K562 (cell line): ENCODE measurements at regions not wholly inside any gene's neighbourhood (a gene's known extent, or its start where the extent isn't known, plus 50 kb on each side); places are given as distances from the start of the nearest gene placed in this dataset.

Experiments
- ATAC-seq: fragments of 200-7000 bp; cut with Tn5 transposase; 3 replicates; pipeline ENCODE4 v1.9.1; 2020; ENCODE audit warnings: moderate library complexity
- BruUV-seq: library from RNA; stranded (reverse); fragments of 400-500 nt; replicated peaks from 2 replicates; lab custom pipeline; 2021; lab: Mats Ljungman, UMichigan
- CTCF ChIA-PET: fragments of 300-600 bp; formaldehyde crosslinking; extraction: SDS; loops from one replicate; lab custom pipeline; 2021; ENCODE audit warnings: low intra/inter-chr PET ratio; lab: Yijun Ruan, JAX
- POLR2A ChIA-PET: fragments of 300-600, 350-650 bp; sonication (Branson Sonifier 250); formaldehyde crosslinking; extraction: SDS; loops from one replicate; lab custom pipeline; 2021; ENCODE audit warnings: antibody characterized with exemption, inconsistent platforms; lab: Yijun Ruan, JAX
- DNase-seq, 4 experiments: peaks; one replicate each; pipeline versions ENCODE4 v3.0.0 to v3.0.0-alpha.2; 2011 to 2018; ENCODE audit warnings: low spot score in 3 of 4, mixed read lengths in 3 of 4; ENCODE audit errors: extremely low read depth in 1 of 4
- FAIRE-seq: peaks from 2 replicates; lab custom pipeline; 2011; peaks lifted over from hg19 to GRCh38; lab: Jason Lieb, UNC
- H2AFZ ChIP-seq: 2 replicates; pipeline ENCODE4 v1.6.0; 2011; ENCODE audit warnings: low read depth, low read length, control low read depth, inconsistent platforms
- H3K27ac ChIP-seq: fragments of 200-600 bp; 3 replicates; pipeline ENCODE4 v1.8.0; 2011; ENCODE audit warnings: low read depth, mild to moderate bottlenecking, control low read depth, inconsistent platforms, low read length, moderate library complexity, mixed read lengths; ENCODE audit errors: extremely low read depth
- H3K27me3 ChIP-seq, 2 experiments: fragments of 300-600 bp in 1 of 2; 2 replicates in 1 of 2; 3 replicates in 1 of 2; pipeline versions ENCODE4 v1.6.0 to v1.8.0; 2011; ENCODE audit warnings: inconsistent platforms in 2 of 2, low read length in 2 of 2, mild to moderate bottlenecking in 1 of 2, mixed read lengths in 1 of 2, moderate library complexity in 1 of 2; ENCODE audit not compliant: control insufficient read depth in 2 of 2, insufficient read depth in 2 of 2
- H3K36me3 ChIP-seq: fragments of 300-600 bp; 3 replicates; pipeline ENCODE4 v1.8.0; 2011; ENCODE audit warnings: mild to moderate bottlenecking, low read length, inconsistent platforms; ENCODE audit not compliant: control insufficient read depth, insufficient read depth
- H3K4me1 ChIP-seq, 2 experiments: fragments of 200-600 bp in 1 of 2; replicated peaks in 1 of 2; 2 replicates in 1 of 2; 3 replicates in 1 of 2; pipeline versions ENCODE4 v1.5.1 to v1.8.0; 2011; ENCODE audit warnings: inconsistent platforms in 2 of 2, low read length in 2 of 2, mild to moderate bottlenecking in 1 of 2, mixed read lengths in 1 of 2, moderate library complexity in 1 of 2; ENCODE audit not compliant: control insufficient read depth in 2 of 2, insufficient read depth in 2 of 2
- H3K4me2 ChIP-seq: 2 replicates; pipeline ENCODE4 v1.6.1; 2011; ENCODE audit warnings: low read length, control low read depth, inconsistent platforms, mixed read lengths; ENCODE audit not compliant: insufficient read depth
- H3K4me3 ChIP-seq: fragments of 200-600 bp; sonication (generic), shearing (Covaris generic); 2 replicates; pipeline ENCODE4 v1.5.1; 2016; ENCODE audit warnings: control low read depth, inconsistent platforms
- H3K79me2 ChIP-seq: fragments of 200-600 bp; 3 replicates; pipeline ENCODE4 v1.8.0; 2011; ENCODE audit warnings: low read length, inconsistent platforms; ENCODE audit not compliant: control insufficient read depth, insufficient read depth
- H3K9ac ChIP-seq, 2 experiments: 2 replicates each; pipeline versions ENCODE4 v1.6.0 to v1.6.1; 2011; ENCODE audit warnings: low read depth in 2 of 2, low read length in 2 of 2, control low read depth in 1 of 2, inconsistent platforms in 1 of 2, mild to moderate bottlenecking in 1 of 2, mixed read lengths in 1 of 2; ENCODE audit not compliant: insufficient read depth in 1 of 2
- H3K9me1 ChIP-seq: one replicate; pipeline ENCODE4 v1.6.0; 2011; ENCODE audit warnings: inconsistent platforms, mild to moderate bottlenecking, low read length, moderate library complexity; ENCODE audit not compliant: control insufficient read depth, insufficient read depth
- H3K9me3 ChIP-seq: replicated peaks from 2 replicates; pipeline ENCODE4 v1.5.1; 2011; ENCODE audit warnings: low read depth, low read length, inconsistent platforms; ENCODE audit not compliant: control insufficient read depth, insufficient read depth
- H4K20me1 ChIP-seq: replicated peaks from 2 replicates; pipeline ENCODE4 v1.6.1; 2011; ENCODE audit warnings: low read length, inconsistent platforms, mixed read lengths; ENCODE audit not compliant: control insufficient read depth, insufficient read depth
- CGGBP1 ChIP-seq: fragments of 250-450 bp; sonication (Bioruptor Pico); IDR thresholded peaks from 2 replicates; pipeline ENCODE4 v1.9.0; 2021; ENCODE audit warnings: mild to moderate bottlenecking
- E2F6 ChIP-seq, 2 experiments: IDR thresholded peaks; 2 replicates each; pipeline ENCODE4 v1.6.1; 2011; ENCODE audit warnings: borderline replicate concordance in 1 of 2, control low read depth in 1 of 2, low read depth in 1 of 2, low read length in 1 of 2, mild to moderate bottlenecking in 1 of 2, mixed read lengths in 1 of 2, moderate library complexity in 1 of 2; ENCODE audit not compliant: insufficient read depth in 1 of 2, insufficient read length in 1 of 2, poor library complexity in 1 of 2, severe bottlenecking in 1 of 2; ENCODE audit errors: extremely low read depth in 1 of 2
- EP300 ChIP-seq: IDR thresholded peaks from 2 replicates; pipeline ENCODE4 v1.6.1; 2012; ENCODE audit warnings: low read length, improper control_type of control experiment
- FOXJ3 ChIP-seq: sonication (generic); formaldehyde crosslinking; IDR thresholded peaks from 2 replicates; pipeline ENCODE4 v1.4.0; 2020; ENCODE audit warnings: mild to moderate bottlenecking, missing genetic modification reagents
- FOXK2 ChIP-seq, 2 experiments: fragments of 450-650 bp; IDR thresholded peaks in 1 of 2; conservative IDR thresholded peaks in 1 of 2; 2 replicates each; pipeline ENCODE4 v1.6.1; 2016; ENCODE audit warnings: low read depth in 2 of 2, mild to moderate bottlenecking in 1 of 2
- HNRNPK ChIP-seq: fragments of 200-400 bp; formaldehyde crosslinking; IDR thresholded peaks from one replicate; pipeline ENCODE4 v1.6.1; 2018; ENCODE audit warnings: mild to moderate bottlenecking, low read depth, low read length; ENCODE audit not compliant: poor library complexity, severe bottlenecking
- IFI16 ChIP-seq: fragments of 250-450 bp; sonication (Bioruptor Pico); IDR thresholded peaks from 2 replicates; pipeline ENCODE4 v2.1.2; 2022; ENCODE audit warnings: mild to moderate bottlenecking, inconsistent platforms
- NR1H2 ChIP-seq: sonication (generic); formaldehyde crosslinking; IDR thresholded peaks from 2 replicates; pipeline ENCODE4 v1.4.0; 2020; ENCODE audit warnings: mild to moderate bottlenecking, missing genetic modification reagents
- SIN3B ChIP-seq: fragments of 450-650 bp; IDR thresholded peaks from 2 replicates; pipeline ENCODE4 v1.6.1; 2017; ENCODE audit warnings: low read depth, mild to moderate bottlenecking, moderate library complexity
- SMAD1 ChIP-seq: fragments of 150-350 bp; IDR thresholded peaks from 2 replicates; pipeline ENCODE4 v1.6.1; 2014; ENCODE audit warnings: low read length, low read depth; ENCODE audit not compliant: partially characterized antibody
- ZBTB49 ChIP-seq: sonication (generic); formaldehyde crosslinking; IDR thresholded peaks from 2 replicates; pipeline ENCODE4 v1.8.0; 2022; ENCODE audit warnings: missing genetic modification reagents, mild to moderate bottlenecking, borderline replicate concordance
- ZNF384 ChIP-seq: IDR thresholded peaks from 2 replicates; pipeline ENCODE4 v1.6.1; 2012; ENCODE audit warnings: low read depth, low read length, improper control_type of control experiment
- WGBS: fragments of 100-300 bp; shearing (Covaris generic); methylation state at CpG from one replicate; pipeline ENCODE4 v1.1.6; 2016; ENCODE audit warnings: low coverage, mixed read lengths; ENCODE audit not compliant: insufficient coverage; ENCODE audit errors: missing lambda C conversion rate; 5-methylcytosine and 5-hydroxymethylcytosine counted together
- in situ Hi-C: fragments of 300-500 bp; cut with MboI; formaldehyde crosslinking; loops from 4 replicates; pipeline ENCODE4 v1.15.0; 2018; ENCODE audit warnings: inconsistent platforms, mixed read lengths
- intact Hi-C: fragments of 100-400 bp; cut with micrococcal nuclease; formaldehyde crosslinking; loops from 2 replicates; pipeline ENCODE4 v1.14.2; 2022
- TF ChIP-seq, protein P1 (sequence below): fragments of 250-450 bp; sonication (Bioruptor Pico); IDR thresholded peaks from 2 replicates; pipeline ENCODE4 v1.8.0; 2022; ENCODE audit warnings: inconsistent platforms
- TF ChIP-seq, protein P2 (sequence below): sonication (generic); formaldehyde crosslinking; IDR thresholded peaks from 2 replicates; pipeline ENCODE4 v1.9.0; 2022; ENCODE audit warnings: mild to moderate bottlenecking, missing genetic modification reagents

DNA sequence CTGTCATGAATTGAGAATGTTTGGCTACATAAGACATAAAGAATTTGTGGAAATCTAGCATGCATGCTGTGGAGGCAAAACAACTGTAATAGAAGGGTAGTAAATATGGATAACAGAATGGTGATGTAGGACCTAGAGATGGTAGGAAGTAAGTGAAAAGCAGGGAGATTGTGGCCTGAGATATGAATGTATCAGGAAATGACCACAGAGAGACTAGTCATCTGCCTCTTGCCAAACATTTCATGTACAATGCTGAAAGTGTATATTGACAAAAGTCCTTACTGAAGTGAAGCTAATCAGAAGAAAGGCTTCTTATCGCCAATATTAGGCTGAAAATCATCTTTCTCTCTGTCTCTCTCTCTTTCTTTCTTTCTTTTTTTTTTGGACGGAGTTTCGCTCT is 873.1 kb upstream of the CTNND2 start (continued):
- TF ChIP-seq EP300, result no peak

- no peak overlapping the region for H3K9ac ChIP-seq
- H3K36me3 ChIP-seq, result no peaks in the 10 kb centered on the region
- H3K27me3 ChIP-seq, result no peaks in the 10 kb centered on the region
- DNase-seq, result peak in 2 of 4 experiments; percentile 25 to 75
- in situ Hi-C loops, result no loop called here
- H3K9me1 ChIP-seq, result no peaks in the 10 kb centered on the region
- 14% methylated on average over 4 of the region's 4 CpGs for WGBS
- ChIA-PET POLR2A (interaction anchor here (1.2 kb wide), 1 partner anchor 9 kb away, joined by 3 read pairs; no protein-coding TSS in a partner anchor), CTCF (no interaction called here)
- H3K27ac ChIP-seq, result peak overlapping the region; percentile 47; the same call in 1 of the 3 replicates
- no peak overlapping the region for H3K4me3 ChIP-seq
- ATAC-seq, result peak; percentile 90
- no TSS peak for BruUV-seq
- no peaks in the 10 kb centered on the region for H3K79me2 ChIP-seq
- no peak overlapping the region; the same call in 1 of the 2 replicates for H2AFZ ChIP-seq
- H3K4me1 ChIP-seq, result no peaks in the 10 kb centered on the region; a peak in 2 of 5 replicates
- no peaks in the 10 kb centered on the region for H4K20me1 ChIP-seq
- H3K4me2 ChIP-seq, result no peak overlapping the region
- FAIRE-seq, result peak; percentile 88
- H3K9me3 ChIP-seq, result no peaks in the 10 kb centered on the region; the same call in 1 of the 2 replicates
- intact Hi-C loops, result no loop called here
- TF ChIP-seq SMAD1 (no peak), SIN3B (no peak), FOXK2 (conservative IDR thresholded peaks at IDR 0.05 in 1 of 2, IDR thresholded peaks at IDR 0.05 in 1 of 2; ENCODE audit: low read depth in 2 of 2) (0 out of 4 replicates have a peak, but pooled peaks of 1 of the 2 experiments have one; percentile 14), E2F6 (IDR thresholded peaks at IDR 0.05; ENCODE audit: borderline replicate concordance in 1 of 2, extremely low read depth in 1 of 2, insufficient read depth in 1 of 2, insufficient read length in 1 of 2, low read depth in 1 of 2, low read length in 1 of 2, poor library complexity in 1 of 2, severe bottlenecking in 1 of 2) (no peak), HNRNPK (no peak), IFI16 (CRISPR knock-in tag) (no peak), NR1H2 (CRISPR knock-in tag) (no peak), CGGBP1 (CRISPR knock-in tag) (no peak), FOXJ3 (no peak), ZNF384 (no peak), ZBTB49 (CRISPR knock-in tag) (no peak)
- TF ChIP-seq, protein P1, sequence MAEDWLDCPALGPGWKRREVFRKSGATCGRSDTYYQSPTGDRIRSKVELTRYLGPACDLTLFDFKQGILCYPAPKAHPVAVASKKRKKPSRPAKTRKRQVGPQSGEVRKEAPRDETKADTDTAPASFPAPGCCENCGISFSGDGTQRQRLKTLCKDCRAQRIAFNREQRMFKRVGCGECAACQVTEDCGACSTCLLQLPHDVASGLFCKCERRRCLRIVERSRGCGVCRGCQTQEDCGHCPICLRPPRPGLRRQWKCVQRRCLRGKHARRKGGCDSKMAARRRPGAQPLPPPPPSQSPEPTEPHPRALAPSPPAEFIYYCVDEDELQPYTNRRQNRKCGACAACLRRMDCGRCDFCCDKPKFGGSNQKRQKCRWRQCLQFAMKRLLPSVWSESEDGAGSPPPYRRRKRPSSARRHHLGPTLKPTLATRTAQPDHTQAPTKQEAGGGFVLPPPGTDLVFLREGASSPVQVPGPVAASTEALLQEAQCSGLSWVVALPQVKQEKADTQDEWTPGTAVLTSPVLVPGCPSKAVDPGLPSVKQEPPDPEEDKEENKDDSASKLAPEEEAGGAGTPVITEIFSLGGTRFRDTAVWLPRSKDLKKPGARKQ (CRISPR knock-in tag), result no peak
- TF ChIP-seq, protein P2, sequence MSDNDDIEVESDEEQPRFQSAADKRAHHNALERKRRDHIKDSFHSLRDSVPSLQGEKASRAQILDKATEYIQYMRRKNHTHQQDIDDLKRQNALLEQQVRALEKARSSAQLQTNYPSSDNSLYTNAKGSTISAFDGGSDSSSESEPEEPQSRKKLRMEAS (CRISPR knock-in tag), result no peak
Measured at GRCh38 chr5:12772276-12772675, 868.0 kb upstream of the CTNND2 start.
